Nucleus accumbens (tissue), 56 donors: ENCODE measurements at regions not wholly inside any gene's neighbourhood (a gene's known extent, or its start where the extent isn't known, plus 50 kb on each side); places are given as distances from the start of the nearest gene placed in this dataset.
"Not testable (repeated sequence)": the region's sequence is repeated elsewhere in the genome, so short reads cannot be mapped to it uniquely, and the experiment has no call there.

ENCODE experiments used
- DNase-seq, 56 donors: peaks; one replicate each; lab custom pipeline; 2025; lab: John Stamatoyannopoulos, UW

GRCh38 chr7:101707587-101707986 is 78.5 kb upstream of the MYL10 start:
- DNase-seq: no peak

GRCh38 chr7:101708223-101708622 is 79.1 kb upstream of the MYL10 start:
- no peak for DNase-seq

DNA sequence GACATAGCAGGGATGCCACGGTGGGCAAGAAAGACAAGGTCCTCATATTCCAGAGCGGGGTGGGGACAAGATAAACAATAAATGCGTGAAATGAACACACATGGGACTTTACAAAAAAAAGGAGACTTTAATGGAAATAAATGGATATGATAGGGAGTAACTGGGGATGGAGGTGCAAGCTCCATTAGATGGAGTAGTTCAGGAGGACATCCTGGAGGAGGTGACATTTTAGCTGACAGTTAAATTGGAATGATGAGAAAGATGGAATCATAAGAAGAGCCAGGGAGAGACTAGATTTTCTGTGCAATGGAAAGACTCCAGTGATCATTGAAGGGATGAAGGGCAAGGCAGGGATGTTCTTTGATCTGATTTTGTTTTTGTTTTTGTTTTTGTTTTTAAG is 83.6 kb upstream of the MYL10 start:
- no peak for DNase-seq

DNA sequence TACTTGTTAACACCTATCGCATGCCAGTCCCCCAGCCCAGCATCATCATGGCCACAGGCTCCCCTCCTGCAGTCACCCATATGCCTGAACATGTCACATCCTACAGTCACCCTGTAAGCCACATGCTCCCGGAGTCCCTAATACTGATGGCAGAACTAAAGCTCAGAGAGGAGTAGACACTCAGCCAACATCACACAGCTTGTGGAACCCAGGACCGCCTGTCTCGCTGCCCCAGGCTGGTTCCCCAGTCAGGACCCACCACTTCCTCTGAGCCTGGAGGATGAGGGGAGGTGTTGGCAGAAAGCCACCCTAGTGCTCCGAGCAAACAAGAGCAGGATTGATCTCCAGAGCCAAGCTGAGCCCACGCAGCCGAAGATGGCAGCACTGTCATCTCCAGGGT is 85.0 kb upstream of the MYL10 start:
- DNase-seq: no peak

GRCh38 chr7:101717628-101718357 is 88.7 kb upstream of the MYL10 start:
- peak in 2 of 56 donors; percentile 6 to 21 for DNase-seq

DNA sequence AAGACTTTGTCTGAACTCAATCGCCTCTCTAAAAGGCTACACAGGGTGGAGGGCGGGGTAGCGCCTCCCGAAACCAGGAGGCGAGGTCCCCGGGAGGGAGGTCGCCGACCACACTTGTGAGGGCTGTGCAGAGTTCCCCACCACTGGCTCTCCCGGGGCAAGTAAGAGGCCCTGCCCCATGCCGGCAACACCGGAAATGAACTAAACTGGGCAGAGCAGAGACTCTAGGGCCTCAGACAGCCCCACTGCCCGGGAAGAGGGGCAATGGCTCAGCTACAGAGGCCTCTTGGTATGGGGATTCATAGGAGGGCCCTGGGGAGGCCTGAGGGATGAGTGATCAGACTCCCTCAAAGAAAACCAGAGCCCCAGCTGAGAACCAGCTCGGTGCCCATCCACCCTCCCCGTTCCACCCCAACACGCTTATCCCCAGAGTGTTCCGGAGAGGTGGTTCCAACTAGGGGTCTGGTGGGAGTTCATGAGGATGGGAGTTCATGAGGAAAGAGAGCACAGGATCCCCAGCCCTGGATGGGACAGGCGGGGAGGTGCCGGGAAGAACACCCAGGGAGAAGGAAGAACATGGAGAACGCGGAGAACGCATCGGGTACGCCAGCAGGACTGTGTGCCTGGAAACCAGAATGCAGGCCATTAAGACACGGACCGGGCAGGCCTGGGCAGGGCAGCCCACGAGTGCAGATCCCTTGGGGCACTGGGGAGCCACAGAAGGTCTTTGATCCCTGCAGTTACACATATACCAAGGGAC is 89.4 kb upstream of the MYL10 start:
- no peak for DNase-seq

DNA sequence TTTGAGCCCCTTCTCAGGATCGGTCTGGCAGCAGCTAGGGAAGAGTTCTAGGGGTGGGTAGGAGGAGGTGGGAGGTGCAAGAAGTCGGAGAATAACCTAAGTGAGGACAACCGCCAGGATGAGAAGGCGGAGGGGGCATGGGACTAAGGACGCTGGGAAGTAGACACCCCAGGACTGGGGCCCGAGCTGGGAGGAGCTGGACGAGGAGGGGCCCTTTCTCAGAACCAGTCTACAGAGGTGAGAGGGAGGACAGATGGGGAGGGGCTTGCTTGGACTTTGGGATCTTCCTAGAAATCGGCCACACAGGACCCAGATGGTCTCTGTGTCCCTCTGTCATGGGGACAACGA is 90.0 kb upstream of the MYL10 start:
- DNase-seq: no peak

GRCh38 chr7:101720324-101720723 is 91.2 kb upstream of the MYL10 start:
- no peak for DNase-seq

GRCh38 chr7:101722247-101722646 is 93.2 kb upstream of the MYL10 start:
- no peak for DNase-seq

DNA sequence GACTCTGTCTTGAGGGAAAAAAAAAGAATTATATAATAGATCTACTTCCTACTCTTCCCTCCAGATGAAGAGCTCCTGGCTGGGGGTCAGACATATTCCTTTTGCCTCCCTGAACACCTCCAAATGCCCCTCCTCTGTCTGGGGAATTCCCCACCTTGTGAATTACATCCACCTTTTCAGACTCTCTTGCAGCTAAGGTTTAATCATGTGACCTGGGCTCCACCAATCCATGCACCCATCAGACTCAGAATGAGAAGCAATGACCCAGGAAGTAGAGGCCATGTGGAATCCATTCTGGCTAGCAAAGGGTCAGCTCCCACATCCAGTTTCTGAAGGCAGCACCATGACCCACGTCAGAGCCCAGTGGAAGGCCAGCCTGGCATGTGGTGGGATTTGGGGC is 93.6 kb upstream of the CUX1 start:
- no peak for DNase-seq

- DNase-seq: no peak
These were observed 92.5 kb upstream of the CUX1 start for GRCh38 chr7:101724957-101725356.

DNA sequence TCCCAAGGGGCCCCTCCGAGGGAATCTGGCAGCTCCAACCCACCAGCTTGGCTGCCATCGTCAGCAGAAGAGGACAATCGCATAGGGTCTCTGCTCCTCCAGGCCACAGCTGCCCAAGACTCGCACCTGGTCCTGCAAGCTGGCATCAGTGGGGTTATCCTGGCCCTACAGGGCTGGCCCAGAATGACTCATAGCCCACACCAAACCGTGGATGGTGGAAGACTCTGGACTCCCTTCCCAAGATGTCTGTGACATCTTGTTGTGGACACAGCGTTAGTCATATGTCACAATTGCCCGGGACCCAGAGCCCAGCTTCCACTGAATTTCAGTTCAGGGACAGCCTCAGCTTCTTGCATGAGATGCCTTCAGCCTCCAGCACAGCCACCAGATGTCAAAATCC is 91.5 kb upstream of the CUX1 start:
- DNase-seq: no peak

DNA sequence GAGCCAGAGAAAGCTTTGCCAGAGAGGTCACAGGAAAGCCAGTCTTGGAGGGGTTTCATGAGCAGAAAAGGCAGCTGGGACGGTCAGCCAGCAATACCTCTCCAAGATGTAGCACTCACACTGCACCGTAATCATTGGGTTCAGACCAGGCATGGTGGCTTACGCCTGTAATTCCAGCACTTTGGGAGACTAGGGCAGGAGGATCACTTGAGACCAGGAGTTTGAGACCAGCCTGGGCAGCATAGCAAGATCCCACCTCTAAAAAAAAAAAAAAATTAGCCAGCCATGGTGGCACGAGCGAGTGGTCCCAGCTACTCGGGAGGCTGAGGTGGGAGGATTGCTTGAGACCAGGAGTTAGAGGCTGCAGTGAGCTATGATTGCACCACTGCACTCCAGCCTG is 90.2 kb upstream of the CUX1 start:
- DNase-seq: no peak

DNA sequence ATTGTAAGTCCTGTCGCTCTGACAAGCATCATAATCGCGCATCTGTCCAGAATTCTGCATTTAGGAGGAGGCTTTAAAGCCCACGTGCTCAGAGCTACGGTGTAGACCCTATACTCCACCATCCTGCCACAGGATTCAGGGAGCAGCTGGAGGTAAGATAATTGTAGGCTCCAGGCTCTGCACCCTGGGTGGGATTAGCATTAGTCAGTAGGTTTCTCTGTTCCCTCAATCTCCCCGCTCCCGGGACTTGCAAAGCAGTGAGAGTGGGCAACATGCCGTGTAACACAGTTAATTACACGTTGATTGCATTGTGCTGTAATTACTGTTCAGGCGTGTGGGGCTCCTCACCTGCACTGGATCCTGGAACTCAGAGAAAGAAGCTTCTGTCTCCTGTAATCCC is 89.3 kb upstream of the CUX1 start:
- no peak for DNase-seq

DNA sequence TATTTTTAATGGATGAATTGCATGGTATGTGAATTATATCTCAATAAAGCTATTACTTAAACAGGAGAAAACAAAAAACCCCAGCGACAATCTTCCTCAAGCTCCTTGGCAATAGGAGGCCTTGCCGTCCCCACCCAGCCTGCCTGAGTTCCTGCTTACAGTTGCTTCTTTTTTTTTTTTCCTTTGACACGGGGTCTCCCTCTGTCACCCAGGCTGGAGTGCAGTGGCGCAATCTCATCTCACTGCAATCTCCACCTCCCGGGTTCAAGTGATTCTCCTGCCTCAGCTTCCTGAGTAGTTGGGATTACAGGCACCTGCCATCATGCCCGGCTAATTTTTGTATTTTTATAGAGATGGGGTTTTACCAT is 88.6 kb upstream of the CUX1 start:
- DNase-seq: not testable (repeated sequence)

DNA sequence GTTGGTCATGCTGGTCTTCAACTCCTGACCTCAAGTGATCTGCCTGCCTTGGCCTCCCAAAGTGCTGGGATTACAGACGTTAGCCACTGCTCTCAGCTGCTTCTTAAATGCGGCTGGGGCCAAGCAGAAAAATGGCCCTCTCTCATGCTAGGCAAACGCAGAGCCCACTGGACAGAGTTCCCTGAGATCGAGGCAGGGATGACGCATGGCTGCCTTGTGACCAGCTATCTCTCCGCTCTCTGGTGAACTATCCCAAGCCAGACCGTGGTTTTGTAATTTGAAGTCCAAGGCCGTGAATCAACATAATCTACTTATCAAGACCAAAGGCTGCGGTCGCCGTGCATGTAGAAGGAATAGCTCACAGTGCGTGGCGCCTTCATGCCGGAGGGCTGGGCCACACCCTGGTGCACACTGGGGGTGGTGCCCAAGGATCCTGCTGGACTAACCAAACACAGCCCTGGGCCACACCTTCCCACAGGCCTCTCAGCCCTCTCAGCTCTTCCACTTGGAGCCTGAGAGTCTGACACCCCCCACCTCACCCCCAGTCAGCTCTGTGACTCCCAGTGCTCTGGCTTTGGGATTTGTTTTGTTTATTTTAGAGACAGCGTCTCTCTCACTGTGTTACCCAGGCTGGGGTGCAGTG is 88.1 kb upstream of the CUX1 start:
- DNase-seq: no peak

DNA sequence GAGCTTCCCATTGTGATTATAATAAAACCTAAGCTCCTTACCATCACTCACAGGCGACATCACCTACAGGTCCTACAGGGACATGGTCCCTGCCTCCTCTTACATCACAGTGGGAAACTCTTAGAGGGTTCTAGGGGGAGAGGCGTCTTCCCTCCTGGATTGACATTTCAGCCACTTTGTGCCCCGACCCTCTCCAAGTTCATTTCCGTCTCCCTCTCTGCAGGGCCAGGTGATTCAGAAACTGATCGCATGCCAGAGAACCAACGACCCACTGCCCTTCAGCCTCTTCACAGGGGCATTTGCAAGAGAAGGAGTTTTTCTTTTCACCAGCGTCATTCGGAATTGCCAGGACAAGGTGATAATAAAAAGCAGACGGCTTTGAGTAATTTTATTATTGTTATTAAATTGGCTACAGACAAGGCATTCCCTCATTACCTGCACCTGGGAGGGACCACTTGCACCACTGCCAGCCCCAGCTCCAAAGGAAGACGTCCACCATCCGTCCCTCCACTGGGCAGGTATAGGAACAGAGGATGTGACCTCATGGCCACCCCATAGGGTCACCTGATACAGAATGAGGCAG is 85.8 kb upstream of the CUX1 start:
- DNase-seq: no peak

DNA sequence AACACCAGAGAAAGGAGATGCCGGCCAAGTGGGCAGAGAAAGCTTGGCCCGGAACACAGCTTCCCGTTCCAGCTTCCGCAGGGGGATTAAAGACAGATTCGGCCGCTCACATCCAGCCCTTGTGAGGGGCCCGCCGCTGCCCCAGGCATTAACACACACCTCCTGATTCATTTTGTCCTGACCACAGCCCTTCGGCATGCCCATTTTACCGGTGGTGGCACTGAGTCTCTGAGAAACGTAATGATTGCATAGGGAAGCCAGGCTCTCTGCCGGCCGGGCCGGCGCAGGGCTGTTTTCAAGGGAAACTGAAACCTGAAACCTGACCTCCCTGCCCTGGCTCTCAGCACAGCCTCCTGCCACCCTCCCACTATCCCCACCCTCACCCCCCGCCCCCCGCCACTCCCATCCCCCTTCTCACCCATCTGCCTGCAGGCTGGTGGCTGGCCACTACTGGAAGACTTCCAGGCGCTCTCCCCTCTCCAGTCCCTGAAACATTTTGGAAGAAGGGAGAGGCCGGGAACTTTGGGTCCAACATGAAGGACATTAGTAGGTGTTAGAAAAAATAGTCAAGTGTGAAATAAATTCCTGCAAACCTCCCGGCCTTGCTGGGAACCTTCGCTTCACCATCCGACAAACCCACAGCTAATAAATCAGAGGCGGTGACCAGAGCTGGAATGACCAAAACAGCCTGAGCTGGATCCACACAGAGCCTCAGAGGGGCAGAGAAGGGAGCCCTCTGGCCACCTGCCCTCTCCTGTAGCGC is 83.5 kb upstream of the CUX1 start:
- DNase-seq: peak in 8 of 56 donors; percentile 8 to 42 (median 26)

GRCh38 chr7:101736084-101736483 is 81.3 kb upstream of the CUX1 start:
- DNase-seq: no peak

GRCh38 chr7:101739775-101740398 is 77.5 kb upstream of the CUX1 start:
- no peak for DNase-seq
